Upper lobe of left lung (tissue), 4 donors: ENCODE measurements at regions not wholly inside any gene's neighbourhood (a gene's known extent, or its start where the extent isn't known, plus 50 kb on each side); places are given as distances from the start of the nearest gene placed in this dataset.

Experiments
- CTCF ChIP-seq, 6 experiments: fragments of 450-650 bp in 4 of 6; fragments of 200-600 bp in 2 of 6; sonication (generic) in 2 of 6; IDR thresholded peaks; one replicate each; pipeline ENCODE4 v1.5.1; 2016 to 2019; ENCODE audit warnings: antibody characterized with exemption in 6 of 6
- EP300 ChIP-seq, 4 donors: sonication (generic); formaldehyde crosslinking; IDR thresholded peaks; one replicate each; pipeline ENCODE4 v1.5.1; 2017; ENCODE audit warnings: antibody characterized with exemption in 4 of 4, control low read depth in 2 of 4
- POLR2A ChIP-seq, 4 donors: fragments of 450-650 bp; IDR thresholded peaks; one replicate each; pipeline ENCODE4 v1.5.1; 2016 to 2017; ENCODE audit warnings: antibody characterized with exemption in 4 of 4, mild to moderate bottlenecking in 2 of 4
- POLR2AphosphoS5 ChIP-seq, 2 donors: sonication (generic); formaldehyde crosslinking; IDR thresholded peaks; one replicate each; pipeline ENCODE4 v1.5.1; 2017; ENCODE audit warnings: antibody characterized with exemption in 2 of 2

GRCh38 chr6:95865857-95866256, 149.9 kb upstream of the FUT9 start:
- TF ChIP-seq EP300 (IDR thresholded peaks at IDR 0.05) (no peak), CTCF (IDR thresholded peaks at IDR 0.05) (no peak), POLR2A (IDR thresholded peaks at IDR 0.05) (no peak), POLR2AphosphoS5 (IDR thresholded peaks at IDR 0.05) (no peak)
